ENCODE measurements at regions not wholly inside any gene's neighbourhood (a gene's known extent, or its start where the extent isn't known, plus 50 kb on each side); places are given as distances from the start of the nearest gene placed in this dataset.

DNA sequence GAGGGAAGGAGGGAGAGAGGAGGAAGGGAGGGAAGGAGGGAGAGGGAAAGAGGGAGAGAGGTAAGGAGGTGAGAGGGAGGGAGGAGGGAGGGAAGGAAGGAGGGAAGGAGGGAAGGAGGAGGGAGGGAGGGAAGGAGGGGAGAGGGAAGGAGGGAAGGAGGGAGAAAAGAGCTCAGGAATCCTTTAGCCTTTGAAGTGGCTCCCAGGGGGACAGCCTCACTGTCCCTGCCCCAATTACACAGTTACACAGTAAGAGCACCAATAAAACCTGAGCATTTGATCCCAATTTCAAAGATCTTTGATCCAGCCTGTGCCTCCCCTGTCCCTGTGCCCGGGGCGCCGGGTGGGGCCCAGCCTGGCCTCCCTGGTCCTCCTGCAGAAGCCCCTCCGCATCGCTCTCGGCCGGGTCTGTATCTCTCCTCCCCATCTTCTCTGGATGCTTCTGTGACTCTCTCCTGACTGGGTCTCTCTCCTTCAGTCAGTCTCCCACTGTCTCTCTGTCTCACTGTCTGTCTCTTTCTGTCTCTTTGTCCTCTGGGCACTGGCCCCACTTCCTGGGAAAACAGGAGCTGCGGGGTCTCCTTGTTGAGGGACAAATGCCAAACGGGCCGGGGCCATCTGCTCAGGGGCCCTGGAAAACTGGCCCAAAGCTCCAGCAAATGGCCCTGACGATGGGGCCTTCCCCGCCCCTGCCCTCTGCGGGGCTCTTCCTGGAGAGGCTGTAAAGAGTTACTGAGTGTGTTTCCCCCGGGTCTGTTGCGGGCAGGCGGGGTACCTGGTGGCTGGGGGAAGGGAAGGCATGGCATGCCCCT, 54.2 kb upstream of the EGFL7 start:
- no peaks in the 10 kb centered on the region for H3K36me3 ChIP-seq (ENCODE audit: low read depth, missing control alignments)
- H3K9me3 ChIP-seq = no peaks in the 10 kb centered on the region
- peaks cover 4% of the 10 kb centered on the region for H3K4me1 ChIP-seq
- H3K4me3 ChIP-seq = no peak overlapping the region
- H3K27me3 ChIP-seq = no peaks in the 10 kb centered on the region
- intact Hi-C loops (cut with DNase I; ENCODE audit: low total_unique reads) = no loop called here
- no peak overlapping the region for H3K27ac ChIP-seq
- TF ChIP-seq POLR2A (IDR thresholded peaks at IDR 0.05) = no peak
- TF ChIP-seq, protein P1, sequence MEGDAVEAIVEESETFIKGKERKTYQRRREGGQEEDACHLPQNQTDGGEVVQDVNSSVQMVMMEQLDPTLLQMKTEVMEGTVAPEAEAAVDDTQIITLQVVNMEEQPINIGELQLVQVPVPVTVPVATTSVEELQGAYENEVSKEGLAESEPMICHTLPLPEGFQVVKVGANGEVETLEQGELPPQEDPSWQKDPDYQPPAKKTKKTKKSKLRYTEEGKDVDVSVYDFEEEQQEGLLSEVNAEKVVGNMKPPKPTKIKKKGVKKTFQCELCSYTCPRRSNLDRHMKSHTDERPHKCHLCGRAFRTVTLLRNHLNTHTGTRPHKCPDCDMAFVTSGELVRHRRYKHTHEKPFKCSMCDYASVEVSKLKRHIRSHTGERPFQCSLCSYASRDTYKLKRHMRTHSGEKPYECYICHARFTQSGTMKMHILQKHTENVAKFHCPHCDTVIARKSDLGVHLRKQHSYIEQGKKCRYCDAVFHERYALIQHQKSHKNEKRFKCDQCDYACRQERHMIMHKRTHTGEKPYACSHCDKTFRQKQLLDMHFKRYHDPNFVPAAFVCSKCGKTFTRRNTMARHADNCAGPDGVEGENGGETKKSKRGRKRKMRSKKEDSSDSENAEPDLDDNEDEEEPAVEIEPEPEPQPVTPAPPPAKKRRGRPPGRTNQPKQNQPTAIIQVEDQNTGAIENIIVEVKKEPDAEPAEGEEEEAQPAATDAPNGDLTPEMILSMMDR (IDR thresholded peaks at IDR 0.05) = no peak
- WGBS, 2 donors = 81 to 83% methylated on average over 16 of the region's 16 CpGs
- no peak for DNase-seq

- 84 to 91% methylated on average over 13 to 17 of the region's 17 CpGs for WGBS, 2 donors
- DNase-seq = no peak
- intact Hi-C loops (cut with DNase I; ENCODE audit: low total_unique reads) = no loop called here
- Histone ChIP-seq H3K4me1 (peaks cover 4% of the 10 kb centered on the region), H3K27ac (no peak overlapping the region), H3K9me3 (no peaks in the 10 kb centered on the region), H3K27me3 (no peaks in the 10 kb centered on the region), H3K36me3 (ENCODE audit: low read depth, missing control alignments) (no peaks in the 10 kb centered on the region), H3K4me3 (no peak overlapping the region)
- TF ChIP-seq POLR2A (IDR thresholded peaks at IDR 0.05) = no peak
Observed at GRCh38 chr9:136607334-136607919, 55.3 kb upstream of the EGFL7 start.

DNA sequence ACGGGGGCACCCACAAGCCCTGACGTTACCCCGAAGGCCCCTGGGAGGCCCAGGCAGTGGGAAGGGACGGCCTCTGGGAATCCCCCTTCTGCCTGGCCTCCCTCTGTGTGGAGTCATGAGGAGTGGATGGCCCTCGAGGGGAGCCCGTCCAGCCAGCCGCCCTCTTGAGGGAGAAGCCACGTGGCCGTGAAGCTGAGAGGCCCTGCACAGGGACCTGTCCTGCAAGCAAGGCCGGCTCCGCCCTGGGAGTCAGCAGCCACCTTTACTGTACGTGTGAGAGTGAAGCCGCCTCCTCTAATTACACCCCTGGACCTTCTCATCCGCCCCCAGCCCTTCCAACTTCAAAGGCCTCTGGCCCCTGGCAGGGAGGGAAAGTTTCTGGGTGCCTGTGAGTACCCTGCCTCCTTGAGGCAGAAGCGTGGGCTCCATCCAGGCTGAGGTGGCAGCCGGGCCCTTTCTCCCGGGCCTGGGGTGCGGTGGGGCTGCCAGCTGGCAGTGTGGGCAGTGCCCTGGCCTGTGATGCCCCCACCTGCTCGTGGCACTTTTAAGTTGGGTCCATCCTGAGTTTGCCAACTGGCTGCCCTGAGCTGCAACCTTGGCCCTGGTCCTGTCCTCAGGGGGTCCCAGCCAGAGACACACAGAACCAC, 55.9 kb upstream of the EGFL7 start:
- no peaks in the 10 kb centered on the region for H3K9me3 ChIP-seq
- no peak for DNase-seq
- H3K36me3 ChIP-seq (ENCODE audit: low read depth, missing control alignments) = no peaks in the 10 kb centered on the region
- 77 to 83% methylated on average over 11 to 19 of the region's 19 CpGs for WGBS, 2 donors
- H3K27me3 ChIP-seq = no peaks in the 10 kb centered on the region
- H3K4me1 ChIP-seq = peaks cover 4% of the 10 kb centered on the region
- intact Hi-C loops (cut with DNase I; ENCODE audit: low total_unique reads) = no loop called here
- no peak overlapping the region for H3K4me3 ChIP-seq
- H3K27ac ChIP-seq = no peak overlapping the region
- TF ChIP-seq, protein P1 (IDR thresholded peaks at IDR 0.05) = no peak
- no peak for TF ChIP-seq POLR2A (IDR thresholded peaks at IDR 0.05)

- TF ChIP-seq, protein P1 (IDR thresholded peaks at IDR 0.05) = no peak
- TF ChIP-seq POLR2A (IDR thresholded peaks at IDR 0.05) = no peak
- peaks cover 4% of the 10 kb centered on the region for H3K4me1 ChIP-seq
- intact Hi-C loops (cut with DNase I; ENCODE audit: low total_unique reads) = no loop called here
- H3K27ac ChIP-seq = no peak overlapping the region
- WGBS, 2 donors = 80 to 92% methylated on average over 8 to 17 of the region's 17 CpGs
- no peaks in the 10 kb centered on the region for H3K9me3 ChIP-seq
- no peaks in the 10 kb centered on the region for H3K27me3 ChIP-seq
- no peaks in the 10 kb centered on the region for H3K36me3 ChIP-seq (ENCODE audit: low read depth, missing control alignments)
- no peak for DNase-seq
- no peak overlapping the region for H3K4me3 ChIP-seq
Observed at GRCh38 chr9:136605988-136606660, 56.6 kb upstream of the EGFL7 start.

All from testis (tissue), 2 donors.